NB4 (cell line): ENCODE measurements at regions not wholly inside any gene's neighbourhood (a gene's known extent, or its start where the extent isn't known, plus 50 kb on each side); places are given as distances from the start of the nearest gene placed in this dataset.

Source experiments
- CTCF ChIP-seq: IDR thresholded peaks from one replicate; pipeline ENCODE4 v1.5.1; 2012; ENCODE audit warnings: low read depth, low read length
- MYC ChIP-seq: IDR thresholded peaks from 2 replicates; pipeline ENCODE4 v1.6.1; 2011; ENCODE audit warnings: low read depth, low read length

GRCh38 chr2:76672798-76673197 lies 849.4 kb downstream of the LRRTM4 start:
- TF ChIP-seq MYC, result no peak
- no peak for TF ChIP-seq CTCF
